GM12878 (cell line): ENCODE measurements at regions not wholly inside any gene's neighbourhood (a gene's known extent, or its start where the extent isn't known, plus 50 kb on each side); places are given as distances from the start of the nearest gene placed in this dataset.

ENCODE experiments used
- ATAC-seq: fragments of 200-7000 bp; cut with Tn5 transposase; 3 replicates; pipeline ENCODE4 v1.9.1; 2020; ENCODE audit warnings: mild to moderate bottlenecking, moderate library complexity
- BruUV-seq: library from RNA; stranded (reverse); fragments of 400-500 nt; replicated peaks from 2 replicates; lab custom pipeline; 2021; lab: Mats Ljungman, UMichigan
- CTCF ChIA-PET: fragments of 300-600 bp; sonication (Branson Sonifier 250); formaldehyde crosslinking; extraction: SDS; loops from one replicate; lab custom pipeline; 2021; ENCODE audit warnings: inconsistent platforms; lab: Yijun Ruan, JAX
- POLR2A ChIA-PET: fragments of 350-600 bp; formaldehyde crosslinking; extraction: SDS; loops from one replicate; lab custom pipeline; 2021; ENCODE audit warnings: inconsistent platforms; lab: Charles Lee
- RAD21 ChIA-PET: fragments of 300-600 bp; sonication (Branson Sonifier 250); formaldehyde crosslinking; loops from one replicate; lab custom pipeline; 2023; ENCODE audit warnings: antibody characterized with exemption; ENCODE audit not compliant: unreplicated experiment; lab: Charles Lee
- SMC1A ChIA-PET: fragments of 300-600 bp; sonication (Branson Sonifier 250); formaldehyde crosslinking; loops from one replicate; lab custom pipeline; 2023; ENCODE audit not compliant: unreplicated experiment, uncharacterized antibody; lab: Charles Lee
- DNase-seq: peaks from one replicate; pipeline ENCODE4 v3.0.0-alpha.2; 2011; ENCODE audit warnings: low read depth, low spot score
- FAIRE-seq: peaks from 3 replicates; lab custom pipeline; 2011; peaks lifted over from hg19 to GRCh38; lab: Jason Lieb, UNC
- H2AFZ ChIP-seq: 2 replicates; pipeline ENCODE4 v1.6.0; 2011; ENCODE audit warnings: low read depth, low read length, control low read depth; ENCODE audit not compliant: control insufficient read depth
- H3K27ac ChIP-seq: 2 replicates; pipeline ENCODE4 v1.5.1; 2011; ENCODE audit warnings: control low read depth; ENCODE audit not compliant: control insufficient read depth, insufficient read depth
- H3K27me3 ChIP-seq, 2 experiments: replicated peaks in 1 of 2; 2 replicates each; pipeline versions ENCODE4 v1.6.0 to v1.6.1; 2011; ENCODE audit warnings: low read length in 1 of 2; ENCODE audit not compliant: control insufficient read depth in 2 of 2, insufficient read depth in 2 of 2
- H3K36me3 ChIP-seq, 2 experiments: 2 replicates each; pipeline ENCODE4 v1.5.1; 2011; ENCODE audit warnings: low read length in 1 of 2; ENCODE audit not compliant: control insufficient read depth in 2 of 2, insufficient read depth in 2 of 2
- H3K4me1 ChIP-seq: 2 replicates; pipeline ENCODE4 v1.6.1; 2011; ENCODE audit warnings: mild to moderate bottlenecking, low read length, moderate library complexity, mixed read lengths; ENCODE audit not compliant: control insufficient read depth, insufficient read depth
- H3K4me2 ChIP-seq: 2 replicates; pipeline ENCODE4 v1.6.0; 2011; ENCODE audit warnings: control low read depth; ENCODE audit not compliant: control insufficient read depth, insufficient read depth
- H3K4me3 ChIP-seq: fragments of 200-600 bp; sonication (generic); 2 replicates; pipeline ENCODE4 v1.5.1; 2016
- H3K79me2 ChIP-seq: 2 replicates; pipeline ENCODE4 v1.6.0; 2011; ENCODE audit warnings: low read length; ENCODE audit not compliant: control insufficient read depth, insufficient read depth
- H3K9ac ChIP-seq: 2 replicates; pipeline ENCODE4 v1.8.0; 2011; ENCODE audit warnings: low read length, control low read depth, mixed read lengths; ENCODE audit not compliant: control insufficient read depth, insufficient read depth
- H3K9me3 ChIP-seq: replicated peaks from 3 replicates; pipeline ENCODE4 v1.5.1; 2011; ENCODE audit warnings: mild to moderate bottlenecking, low read length; ENCODE audit not compliant: control insufficient read depth, insufficient read depth
- H4K20me1 ChIP-seq: 2 replicates; pipeline ENCODE4 v1.6.0; 2011; ENCODE audit not compliant: control insufficient read depth, insufficient read depth
- CHD1 ChIP-seq: IDR thresholded peaks from 2 replicates; pipeline ENCODE4 v1.6.1; 2012; ENCODE audit warnings: low read depth, low read length, improper control_type of control experiment
- CREM ChIP-seq: IDR thresholded peaks from 2 replicates; pipeline ENCODE4 v1.6.1; 2014; ENCODE audit warnings: antibody characterized with exemption, low read depth
- FOS ChIP-seq: IDR thresholded peaks from 3 replicates; pipeline ENCODE4 v1.6.1; 2011; ENCODE audit warnings: borderline replicate concordance; ENCODE audit not compliant: insufficient read length; ENCODE audit errors: extremely low read depth
- GATAD2B ChIP-seq: fragments of 450-650 bp; conservative IDR thresholded peaks from 2 replicates; pipeline ENCODE4 v1.6.1; 2017; ENCODE audit warnings: low read depth, mild to moderate bottlenecking, moderate library complexity
- HDGF ChIP-seq: fragments of 450-650 bp; IDR thresholded peaks from 2 replicates; pipeline ENCODE4 v1.6.1; 2016; ENCODE audit warnings: antibody characterized with exemption
- IKZF2 ChIP-seq, 2 experiments: fragments of 450-650 bp; IDR thresholded peaks; 2 replicates each; pipeline ENCODE4 v1.6.1; 2017; ENCODE audit warnings: mild to moderate bottlenecking in 2 of 2, moderate library complexity in 2 of 2
- JUND ChIP-seq: IDR thresholded peaks from 2 replicates; pipeline ENCODE4 v1.6.1; 2012; ENCODE audit warnings: low read depth, mild to moderate bottlenecking, low read length, improper control_type of control experiment, moderate library complexity
- MXI1 ChIP-seq: fragments of 150-350 bp; IDR thresholded peaks from 2 replicates; pipeline ENCODE4 v1.6.1; 2011; ENCODE audit warnings: low read depth, mild to moderate bottlenecking, inconsistent platforms, low read length, improper control_type of control experiment
- MYB ChIP-seq: fragments of 150-350 bp; IDR thresholded peaks from 2 replicates; pipeline ENCODE4 v1.6.1; 2014; ENCODE audit warnings: mild to moderate bottlenecking, low read depth, low read length, borderline replicate concordance
- NFIC ChIP-seq: IDR thresholded peaks from 2 replicates; pipeline ENCODE4 v1.6.1; 2012; ENCODE audit warnings: low read depth, mild to moderate bottlenecking, inconsistent platforms, low read length, moderate library complexity
- NFYB ChIP-seq: IDR thresholded peaks from 2 replicates; pipeline ENCODE4 v1.6.1; 2011; ENCODE audit warnings: low read depth, mild to moderate bottlenecking, low read length, improper control_type of control experiment, moderate library complexity; ENCODE audit not compliant: insufficient read depth
- SP1 ChIP-seq: IDR thresholded peaks from one replicate; pipeline ENCODE4 v1.6.1; 2011; ENCODE audit warnings: low read depth, low read length
- TCF12 ChIP-seq: IDR thresholded peaks from 2 replicates; pipeline ENCODE4 v1.6.1; 2011; ENCODE audit warnings: low read depth, mild to moderate bottlenecking, low read length
- in situ Hi-C: fragments of 300-500 bp; cut with MboI; formaldehyde crosslinking; loops from 9 replicates; pipeline ENCODE4 v1.14.3; 2018; ENCODE audit warnings: mixed read lengths
- intact Hi-C: fragments of 100-400 bp; cut with micrococcal nuclease; formaldehyde crosslinking; loops from one replicate; pipeline ENCODE4 v1.14.2; 2022; ENCODE audit not compliant: unreplicated experiment
- TF ChIP-seq, protein P1 (sequence below): fragments of 450-650 bp; formaldehyde crosslinking; IDR thresholded peaks from 2 replicates; pipeline ENCODE4 v1.4.0; 2020; ENCODE audit warnings: mild to moderate bottlenecking, moderate library complexity
- TF ChIP-seq, protein P2 (sequence below): fragments of 450-650 bp; IDR thresholded peaks from 2 replicates; pipeline ENCODE4 v1.6.1; 2016; ENCODE audit warnings: mild to moderate bottlenecking

DNA sequence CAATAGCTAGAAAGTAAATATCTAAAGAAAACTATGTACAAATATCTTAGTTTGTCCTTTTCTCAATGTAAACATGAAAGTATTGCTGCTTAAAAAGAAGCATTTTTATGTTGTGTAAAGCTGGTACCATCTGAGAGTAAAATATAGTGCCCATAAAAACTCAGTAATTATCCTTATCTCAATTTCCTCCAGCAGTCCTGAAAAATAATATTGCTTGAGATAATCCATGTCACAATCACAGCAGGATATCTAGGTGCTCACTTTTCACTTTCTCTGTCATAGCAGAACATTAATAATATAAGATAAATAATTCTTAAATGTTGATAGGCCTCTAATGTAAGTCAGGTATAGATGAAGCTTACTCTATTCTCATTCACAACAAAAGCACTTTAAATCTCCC is 285.5 kb downstream of the ZBBX start:
- ATAC-seq (no peak), FAIRE-seq (no peak), DNase-seq (no peak)
- ChIA-PET POLR2A (no interaction called here), SMC1A (no interaction called here), CTCF (no interaction called here), RAD21 (no interaction called here)
- Histone ChIP-seq H3K9me3 (no peaks in the 10 kb centered on the region), H3K27ac (no peak overlapping the region), H3K4me1 (no peaks in the 10 kb centered on the region), H3K79me2 (no peaks in the 10 kb centered on the region), H3K27me3 (no peaks in the 10 kb centered on the region), H3K9ac (no peak overlapping the region), H3K4me2 (no peak overlapping the region), H2AFZ (no peak overlapping the region), H4K20me1 (no peaks in the 10 kb centered on the region), H3K4me3 (no peak overlapping the region), H3K36me3 (no peaks in the 10 kb centered on the region)
- BruUV-seq: no TSS peak
- TF ChIP-seq, protein P1, sequence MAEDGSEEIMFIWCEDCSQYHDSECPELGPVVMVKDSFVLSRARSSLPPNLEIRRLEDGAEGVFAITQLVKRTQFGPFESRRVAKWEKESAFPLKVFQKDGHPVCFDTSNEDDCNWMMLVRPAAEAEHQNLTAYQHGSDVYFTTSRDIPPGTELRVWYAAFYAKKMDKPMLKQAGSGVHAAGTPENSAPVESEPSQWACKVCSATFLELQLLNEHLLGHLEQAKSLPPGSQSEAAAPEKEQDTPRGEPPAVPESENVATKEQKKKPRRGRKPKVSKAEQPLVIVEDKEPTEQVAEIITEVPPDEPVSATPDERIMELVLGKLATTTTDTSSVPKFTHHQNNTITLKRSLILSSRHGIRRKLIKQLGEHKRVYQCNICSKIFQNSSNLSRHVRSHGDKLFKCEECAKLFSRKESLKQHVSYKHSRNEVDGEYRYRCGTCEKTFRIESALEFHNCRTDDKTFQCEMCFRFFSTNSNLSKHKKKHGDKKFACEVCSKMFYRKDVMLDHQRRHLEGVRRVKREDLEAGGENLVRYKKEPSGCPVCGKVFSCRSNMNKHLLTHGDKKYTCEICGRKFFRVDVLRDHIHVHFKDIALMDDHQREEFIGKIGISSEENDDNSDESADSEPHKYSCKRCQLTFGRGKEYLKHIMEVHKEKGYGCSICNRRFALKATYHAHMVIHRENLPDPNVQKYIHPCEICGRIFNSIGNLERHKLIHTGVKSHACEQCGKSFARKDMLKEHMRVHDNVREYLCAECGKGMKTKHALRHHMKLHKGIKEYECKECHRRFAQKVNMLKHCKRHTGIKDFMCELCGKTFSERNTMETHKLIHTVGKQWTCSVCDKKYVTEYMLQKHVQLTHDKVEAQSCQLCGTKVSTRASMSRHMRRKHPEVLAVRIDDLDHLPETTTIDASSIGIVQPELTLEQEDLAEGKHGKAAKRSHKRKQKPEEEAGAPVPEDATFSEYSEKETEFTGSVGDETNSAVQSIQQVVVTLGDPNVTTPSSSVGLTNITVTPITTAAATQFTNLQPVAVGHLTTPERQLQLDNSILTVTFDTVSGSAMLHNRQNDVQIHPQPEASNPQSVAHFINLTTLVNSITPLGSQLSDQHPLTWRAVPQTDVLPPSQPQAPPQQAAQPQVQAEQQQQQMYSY (CRISPR knock-in tag): no peak
- TF ChIP-seq TCF12 (no peak), FOS (no peak), GATAD2B (no peak), HDGF (no peak), MXI1 (no peak), NFYB (no peak), MYB (no peak), JUND (no peak), CREM (no peak), IKZF2 (IDR thresholded peaks at IDR 0.05) (no peak), CHD1 (no peak), NFIC (no peak), SP1 (no peak)
- TF ChIP-seq, protein P2, sequence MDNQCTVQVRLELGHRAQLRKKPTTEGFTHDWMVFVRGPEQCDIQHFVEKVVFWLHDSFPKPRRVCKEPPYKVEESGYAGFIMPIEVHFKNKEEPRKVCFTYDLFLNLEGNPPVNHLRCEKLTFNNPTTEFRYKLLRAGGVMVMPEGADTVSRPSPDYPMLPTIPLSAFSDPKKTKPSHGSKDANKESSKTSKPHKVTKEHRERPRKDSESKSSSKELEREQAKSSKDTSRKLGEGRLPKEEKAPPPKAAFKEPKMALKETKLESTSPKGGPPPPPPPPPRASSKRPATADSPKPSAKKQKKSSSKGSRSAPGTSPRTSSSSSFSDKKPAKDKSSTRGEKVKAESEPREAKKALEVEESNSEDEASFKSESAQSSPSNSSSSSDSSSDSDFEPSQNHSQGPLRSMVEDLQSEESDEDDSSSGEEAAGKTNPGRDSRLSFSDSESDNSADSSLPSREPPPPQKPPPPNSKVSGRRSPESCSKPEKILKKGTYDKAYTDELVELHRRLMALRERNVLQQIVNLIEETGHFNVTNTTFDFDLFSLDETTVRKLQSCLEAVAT: no peak
- in situ Hi-C loops: no loop called here
- intact Hi-C loops: no loop called here
